ENCODE measurements at regions not wholly inside any gene's neighbourhood (a gene's known extent, or its start where the extent isn't known, plus 50 kb on each side); places are given as distances from the start of the nearest gene placed in this dataset.

- no peak for TF ChIP-seq RXRA (IDR thresholded peaks at IDR 0.05; ENCODE audit: insufficient read depth, low read depth, low read length)
- no peak for TF ChIP-seq ATF2 (IDR thresholded peaks at IDR 0.05; ENCODE audit: low read length)
- no peak for TF ChIP-seq TBP (IDR thresholded peaks at IDR 0.05; ENCODE audit: low read depth, low read length)
- no peak for TF ChIP-seq CHD7 (IDR thresholded peaks at IDR 0.05; ENCODE audit: insufficient replicate concordance, low read length)
- no peak for TF ChIP-seq RBBP5 (IDR thresholded peaks at IDR 0.05; ENCODE audit: borderline replicate concordance, low read depth, low read length)
- TF ChIP-seq NANOG (IDR thresholded peaks at IDR 0.05; ENCODE audit: insufficient read depth, low read depth, low read length, poor library complexity, severe bottlenecking): no peak
These were observed 212.0 kb upstream of the SGK1 start (continued) for GRCh38 chr6:134529921-134530320.
